ENCODE measurements at regions not wholly inside any gene's neighbourhood (a gene's known extent, or its start where the extent isn't known, plus 50 kb on each side); places are given as distances from the start of the nearest gene placed in this dataset.
"Not testable (repeated sequence)": the region's sequence is repeated elsewhere in the genome, so short reads cannot be mapped to it uniquely, and the experiment has no call there.

GRCh38 chr5:159799701-159800100 lies 116.6 kb upstream of the ADRA1B start:
- DNase-seq: no peak

- no peak for DNase-seq
These were observed 116.0 kb upstream of the ADRA1B start for GRCh38 chr5:159800131-159800840.

- DNase-seq: no peak
These were observed 115.0 kb upstream of the ADRA1B start for GRCh38 chr5:159801303-159801702.

GRCh38 chr5:159802661-159803060 lies 113.6 kb upstream of the ADRA1B start:
- no peak for DNase-seq

GRCh38 chr5:159804121-159804520 lies 112.2 kb upstream of the ADRA1B start:
- DNase-seq: no peak

- no peak for DNase-seq
These were observed 111.3 kb upstream of the ADRA1B start for GRCh38 chr5:159805021-159805420.

- not testable (repeated sequence) for DNase-seq
These were observed 109.1 kb upstream of the ADRA1B start for GRCh38 chr5:159807135-159807534.

GRCh38 chr5:159807586-159807985 lies 108.7 kb upstream of the ADRA1B start:
- no peak for DNase-seq

GRCh38 chr5:159811712-159812111 lies 104.6 kb upstream of the ADRA1B start:
- DNase-seq: no peak

- not testable (repeated sequence) for DNase-seq
These were observed 103.5 kb upstream of the ADRA1B start for GRCh38 chr5:159812759-159813158.

GRCh38 chr5:159814222-159814621 lies 102.1 kb upstream of the ADRA1B start:
- no peak for DNase-seq

GRCh38 chr5:159814805-159815585 lies 101.3 kb upstream of the ADRA1B start:
- DNase-seq: no peak

GRCh38 chr5:159817262-159818029 lies 98.8 kb upstream of the ADRA1B start:
- DNase-seq: no peak

GRCh38 chr5:159819591-159820411 lies 96.5 kb upstream of the ADRA1B start:
- no peak for DNase-seq

GRCh38 chr5:159820692-159821091 lies 95.6 kb upstream of the ADRA1B start:
- DNase-seq: no peak

- DNase-seq: no peak
These were observed 94.8 kb upstream of the ADRA1B start for GRCh38 chr5:159821461-159821940.

- DNase-seq: no peak
These were observed 91.8 kb upstream of the ADRA1B start for GRCh38 chr5:159824188-159825161.

- no peak for DNase-seq
These were observed 90.7 kb upstream of the ADRA1B start for GRCh38 chr5:159825551-159826051.

- DNase-seq: no peak
These were observed 89.7 kb upstream of the ADRA1B start for GRCh38 chr5:159826351-159827214.

- no peak for DNase-seq
These were observed 88.4 kb upstream of the ADRA1B start for GRCh38 chr5:159827861-159828260.
